Right ventricle myocardium inferior (tissue), 1 donor: ENCODE measurements at regions not wholly inside any gene's neighbourhood (a gene's known extent, or its start where the extent isn't known, plus 50 kb on each side); places are given as distances from the start of the nearest gene placed in this dataset.
"Not testable (repeated sequence)": the region's sequence is repeated elsewhere in the genome, so short reads cannot be mapped to it uniquely, and the experiment has no call there.

Experiments used
- ATAC-seq: fragments of 200-7000 bp; cut with Tn5 transposase; one replicate; pipeline ENCODE4 v1.9.1; 2020; ENCODE audit warnings: mild to moderate bottlenecking, moderate library complexity
- DNase-seq: peaks from one replicate; pipeline ENCODE4 v3.0.0; 2021; ENCODE audit errors: missing footprints
- intact Hi-C: fragments of 100-400 bp; cut with DNase I; formaldehyde crosslinking; loops from one replicate; pipeline ENCODE4 v1.11.0; 2022
- donor health status: DM: no; HTN: yes; CAD: no; lungs with severe emphysema.

GRCh38 chr4:7141151-7141834, 51.0 kb upstream of the SORCS2 start:
- no peak for ATAC-seq
- intact Hi-C loops, result no loop called here
- DNase-seq, result peak; percentile 63

DNA sequence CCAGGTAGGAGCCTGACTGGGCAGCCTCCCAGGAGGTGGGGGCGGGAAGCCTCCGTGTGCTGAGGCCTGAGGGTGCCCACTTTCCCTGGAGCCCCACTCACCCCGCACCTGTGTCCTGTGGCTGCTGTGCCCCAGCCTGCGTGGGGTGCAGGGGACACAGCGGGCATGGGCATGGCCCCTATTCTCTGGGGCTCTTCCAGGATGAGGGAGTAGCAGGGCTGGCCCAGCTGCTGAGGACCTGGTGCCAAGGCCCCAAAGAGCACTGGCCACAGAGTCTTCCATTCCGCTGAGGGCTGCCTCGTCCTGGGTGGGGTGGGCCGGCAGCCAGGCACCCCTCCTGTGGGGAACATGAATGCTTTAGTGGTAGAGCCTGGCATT, 51.7 kb upstream of the SORCS2 start:
- intact Hi-C loops, result no loop called here
- ATAC-seq, result no peak
- peak; percentile 32 for DNase-seq

- DNase-seq, result peak; percentile 26
- intact Hi-C loops, result no loop called here
- ATAC-seq, result no peak
Measured at GRCh38 chr4:7140062-7140691, 52.2 kb upstream of the SORCS2 start.

GRCh38 chr4:7139167-7139982, 53.0 kb upstream of the SORCS2 start:
- ATAC-seq, result no peak
- intact Hi-C loops, result no loop called here

GRCh38 chr4:7138223-7139166, 53.8 kb upstream of the SORCS2 start:
- DNase-seq (peak; percentile 54), ATAC-seq (no peak)
- intact Hi-C loops, result no loop called here

More at GRCh38 chr4:7139167-7139982, 53.0 kb upstream of the SORCS2 start:
- DNase-seq, result peak; percentile 37

- ATAC-seq, result no peak
- intact Hi-C loops, result no loop called here
- peak; percentile 53 for DNase-seq
Measured at GRCh38 chr4:7137326-7138200, 54.8 kb upstream of the SORCS2 start.

DNA sequence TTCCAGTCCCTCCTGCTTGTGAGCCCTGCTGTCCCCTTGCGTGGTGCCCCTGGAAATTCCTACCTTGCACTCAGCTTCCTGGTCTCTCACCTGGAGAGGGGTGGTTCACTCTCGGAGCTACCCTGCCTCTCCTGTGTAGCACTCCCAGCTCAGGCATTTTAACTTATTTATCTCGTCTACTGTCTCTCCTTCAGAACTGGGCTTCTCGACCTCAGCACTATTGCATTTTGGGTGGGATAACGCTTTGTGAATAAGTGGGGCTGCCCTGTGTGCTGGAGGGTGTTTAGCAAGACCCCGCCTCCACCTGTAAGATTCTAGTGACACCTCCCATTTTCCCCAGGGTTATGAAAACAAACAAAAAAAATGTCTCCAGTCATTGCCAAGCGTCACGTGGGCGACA, 56.0 kb upstream of the SORCS2 start:
- intact Hi-C loops, result no loop called here
- no peak for ATAC-seq
- peak; percentile 22 for DNase-seq

- peak; percentile 57 for DNase-seq
- intact Hi-C loops, result no loop called here
- no peak for ATAC-seq
Measured at GRCh38 chr4:7135389-7135746, 57.0 kb upstream of the SORCS2 start.

DNA sequence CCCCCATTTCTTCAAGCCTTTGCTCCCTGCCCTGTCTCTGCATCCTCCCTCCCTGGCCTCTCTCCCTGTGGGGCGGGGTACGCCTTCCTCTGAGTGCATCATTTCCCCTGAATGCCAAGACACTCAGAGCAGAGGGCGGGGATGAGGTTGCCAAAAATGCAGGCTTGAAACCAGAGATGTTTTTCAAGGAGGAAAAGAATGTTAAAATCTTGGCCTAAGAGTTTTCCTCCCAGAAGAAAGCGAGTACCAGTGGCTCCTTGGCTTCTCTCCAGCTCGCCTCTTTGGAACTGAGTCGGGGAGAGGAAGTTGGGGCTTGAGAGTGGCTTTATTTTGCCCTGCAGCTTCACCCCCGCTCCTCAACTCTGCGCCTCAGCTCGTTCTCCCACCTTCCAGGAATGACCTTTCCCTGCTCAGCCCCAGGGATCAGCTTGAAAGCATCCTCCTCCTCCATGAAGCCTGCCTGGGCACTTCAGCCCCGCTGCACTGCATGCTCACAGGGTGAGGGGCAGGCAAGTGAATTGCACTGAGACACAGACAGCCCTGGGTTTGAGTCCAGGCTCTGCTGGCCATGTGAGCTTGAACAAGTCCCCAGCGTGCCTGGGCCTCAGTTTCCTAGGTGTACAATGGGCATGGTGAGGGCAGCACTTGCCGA, 57.5 kb upstream of the SORCS2 start:
- intact Hi-C loops, result no loop called here

GRCh38 chr4:7133818-7134650, 58.3 kb upstream of the SORCS2 start:
- ATAC-seq, DNase-seq, intact Hi-C loops: not testable (repeated sequence)

More for the DNA sequence above, 57.5 kb upstream of the SORCS2 start:
- DNase-seq (peak; percentile 67), ATAC-seq (no peak)

DNA sequence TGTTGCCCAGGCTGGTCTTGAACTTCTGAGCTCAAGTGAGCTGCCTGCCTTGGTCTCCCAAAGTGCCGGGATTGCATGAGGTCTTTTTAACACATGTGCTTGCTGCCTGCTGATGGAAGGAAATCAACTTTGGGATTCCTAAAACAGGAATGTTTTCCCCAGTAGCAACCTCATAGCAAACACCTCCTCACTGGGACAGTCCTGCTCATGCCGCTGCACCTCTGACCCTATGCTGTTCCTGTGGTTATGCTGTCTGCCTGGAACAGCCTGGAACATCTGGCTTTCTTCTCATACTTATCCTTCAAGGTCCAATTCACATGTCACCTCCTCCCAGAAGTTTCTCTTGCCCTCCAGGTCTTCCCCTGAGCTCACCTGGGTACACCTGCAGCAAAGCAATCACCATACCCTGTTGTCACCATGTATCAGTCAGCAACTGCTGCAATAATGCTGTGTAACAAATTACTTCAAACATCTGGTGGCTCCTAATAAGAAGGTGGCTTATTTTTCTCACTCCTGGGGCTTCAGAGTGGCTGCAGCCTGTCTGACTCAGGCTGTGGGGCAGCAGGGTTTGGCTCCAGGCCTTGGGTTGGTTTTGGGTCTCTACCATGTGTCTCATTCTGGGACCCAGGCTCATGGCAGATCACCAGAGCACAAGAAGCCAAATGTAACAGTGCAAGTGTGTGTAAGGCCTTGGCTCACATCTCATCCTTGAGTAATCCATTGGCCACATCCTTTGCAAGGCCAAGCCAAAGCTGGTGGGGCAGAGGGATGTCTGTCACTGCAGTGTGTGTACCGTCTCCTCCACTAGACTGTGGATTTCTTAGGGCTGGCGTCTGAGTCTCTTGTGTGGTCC, 59.4 kb upstream of the SORCS2 start:
- DNase-seq, result peak; percentile 58
- intact Hi-C loops, result no loop called here
- ATAC-seq, result no peak

- ATAC-seq, result no peak
- peak; percentile 11 for DNase-seq
- intact Hi-C loops, result no loop called here
Measured at GRCh38 chr4:7132249-7132648, 60.1 kb upstream of the SORCS2 start.

GRCh38 chr4:7131498-7132031, 60.8 kb upstream of the SORCS2 start:
- intact Hi-C loops, result no loop called here
- no peak for DNase-seq
- no peak for ATAC-seq

- ATAC-seq (no peak), DNase-seq (no peak)
- intact Hi-C loops, result no loop called here
Measured at GRCh38 chr4:7130621-7131211, 61.6 kb upstream of the SORCS2 start.
